IMR-90 (cell line): ENCODE measurements at regions not wholly inside any gene's neighbourhood (a gene's known extent, or its start where the extent isn't known, plus 50 kb on each side); places are given as distances from the start of the nearest gene placed in this dataset.

ENCODE experiments used
- ATAC-seq: fragments of 200-7000 bp; cut with Tn5 transposase; 2 replicates; pipeline ENCODE4 v1.9.1; 2020; ENCODE audit warnings: low read depth, mild to moderate bottlenecking, moderate library complexity
- BruUV-seq: library from RNA; stranded (reverse); fragments of 400-500 nt; replicated peaks from 2 replicates; lab custom pipeline; 2021; lab: Mats Ljungman, UMichigan
- CTCF ChIA-PET: fragments of 300-600 bp; formaldehyde crosslinking; extraction: SDS; loops from one replicate; lab custom pipeline; 2021; ENCODE audit warnings: antibody characterized with exemption; lab: Yijun Ruan, JAX
- POLR2A ChIA-PET: fragments of 300-600 bp; sonication (Branson Sonifier 250); formaldehyde crosslinking; loops from one replicate; lab custom pipeline; 2022; ENCODE audit warnings: antibody characterized with exemption; ENCODE audit not compliant: unreplicated experiment; lab: Charles Lee
- DNase-seq: peaks from one replicate; pipeline ENCODE4 v3.0.0; 2013
- H2AFZ ChIP-seq: replicated peaks from 2 replicates; pipeline ENCODE3; 2013; ENCODE audit warnings: low read length, mild to moderate bottlenecking; ENCODE audit not compliant: poor library complexity
- H2AK5ac ChIP-seq: 2 replicates; pipeline ENCODE4 v1.6.1; 2013; ENCODE audit warnings: low read depth, low read length, inconsistent platforms
- H2AK9ac ChIP-seq: replicated peaks from 2 replicates; pipeline ENCODE3; 2013; ENCODE audit warnings: mild to moderate bottlenecking, low read depth, low read length, moderate library complexity; ENCODE audit not compliant: poor library complexity
- H2BK120ac ChIP-seq: 2 replicates; pipeline ENCODE4 v1.6.1; 2013; ENCODE audit warnings: low read depth, low read length, inconsistent platforms
- H2BK15ac ChIP-seq: 3 replicates; pipeline ENCODE4 v1.6.1; 2013; ENCODE audit warnings: low read depth, low read length, inconsistent platforms
- H2BK20ac ChIP-seq: 2 replicates; pipeline ENCODE4 v1.6.1; 2013; ENCODE audit warnings: low read depth, mild to moderate bottlenecking, inconsistent platforms, low read length, moderate library complexity
- H2BK5ac ChIP-seq: 2 replicates; pipeline ENCODE4 v1.6.1; 2013; ENCODE audit warnings: mild to moderate bottlenecking, low read depth, low read length, inconsistent platforms; ENCODE audit not compliant: poor library complexity, severe bottlenecking
- H3K14ac ChIP-seq: replicated peaks from 2 replicates; pipeline ENCODE4 v1.6.1; 2013; ENCODE audit warnings: low read depth, low read length, inconsistent platforms
- H3K18ac ChIP-seq: 2 replicates; pipeline ENCODE4 v1.6.1; 2013; ENCODE audit warnings: low read depth, low read length, control low read depth
- H3K23ac ChIP-seq: 2 replicates; pipeline ENCODE4 v1.6.1; 2013; ENCODE audit warnings: low read depth, low read length, inconsistent platforms
- H3K27ac ChIP-seq: 2 replicates; pipeline ENCODE4 v1.5.1; 2013; ENCODE audit warnings: mild to moderate bottlenecking, control low read depth, low read length; ENCODE audit not compliant: insufficient read depth
- H3K27me3 ChIP-seq: 2 replicates; pipeline ENCODE4 v1.6.1; 2013; ENCODE audit warnings: low read length; ENCODE audit not compliant: control insufficient read depth, insufficient read depth
- H3K36me3 ChIP-seq: 2 replicates; pipeline ENCODE4 v1.6.1; 2013; ENCODE audit warnings: low read length, mixed read lengths; ENCODE audit not compliant: control insufficient read depth, insufficient read depth
- H3K4ac ChIP-seq: 2 replicates; pipeline ENCODE4 v1.6.1; 2013; ENCODE audit warnings: low read depth, low read length, inconsistent platforms
- H3K4me1 ChIP-seq: 2 replicates; pipeline ENCODE4 v1.6.1; 2013; ENCODE audit warnings: low read length, mixed read lengths; ENCODE audit not compliant: control insufficient read depth, insufficient read depth
- H3K4me2 ChIP-seq: 2 replicates; pipeline ENCODE4 v1.6.1; 2013; ENCODE audit warnings: low read depth, mild to moderate bottlenecking, control low read depth, low read length, moderate library complexity
- H3K4me3 ChIP-seq: 2 replicates; pipeline ENCODE4 v1.5.1; 2013; ENCODE audit warnings: low read depth, mild to moderate bottlenecking, control low read depth, low read length, moderate library complexity; ENCODE audit not compliant: insufficient read depth
- H3K56ac ChIP-seq: 2 replicates; pipeline ENCODE4 v1.6.1; 2013; ENCODE audit warnings: low read length, inconsistent platforms; ENCODE audit not compliant: insufficient read depth; ENCODE audit errors: extremely low read depth
- H3K79me1 ChIP-seq, 2 experiments: 2 replicates each; pipeline ENCODE4 v1.6.1; 2013; ENCODE audit warnings: low read length in 2 of 2, inconsistent platforms in 1 of 2, low read depth in 1 of 2
- H3K9ac ChIP-seq: 2 replicates; pipeline ENCODE4 v1.6.1; 2013; ENCODE audit warnings: low read depth, low read length, control low read depth
- H3K9me1 ChIP-seq: 2 replicates; pipeline ENCODE4 v1.6.1; 2013; ENCODE audit warnings: low read length, inconsistent platforms; ENCODE audit not compliant: insufficient read depth
- H3K9me3 ChIP-seq: 2 replicates; pipeline ENCODE4 v1.6.1; 2013; ENCODE audit warnings: low read length; ENCODE audit not compliant: control insufficient read depth, insufficient read depth
- H4K20me1 ChIP-seq: 2 replicates; pipeline ENCODE4 v1.6.1; 2013; ENCODE audit warnings: low read length, inconsistent platforms; ENCODE audit not compliant: insufficient read depth
- H4K5ac ChIP-seq: 2 replicates; pipeline ENCODE4 v1.6.1; 2013; ENCODE audit warnings: mild to moderate bottlenecking, low read depth, low read length, control low read depth
- H4K8ac ChIP-seq, 2 experiments: 2 replicates each; pipeline ENCODE4 v1.6.1; 2013; ENCODE audit warnings: low read depth in 2 of 2, low read length in 2 of 2, control low read depth in 1 of 2, inconsistent platforms in 1 of 2
- H4K91ac ChIP-seq: 2 replicates; pipeline ENCODE4 v1.6.1; 2013; ENCODE audit warnings: low read depth, low read length, inconsistent platforms; ENCODE audit not compliant: insufficient read depth
- CHD1 ChIP-seq: IDR thresholded peaks from 2 replicates; pipeline ENCODE4 v1.6.1; 2012; ENCODE audit warnings: low read depth, low read length, improper control_type of control experiment
- MAFK ChIP-seq: IDR thresholded peaks from 2 replicates; pipeline ENCODE4 v1.6.1; 2012; ENCODE audit warnings: low read depth, low read length, improper control_type of control experiment
- POLR2A ChIP-seq: IDR thresholded peaks from 2 replicates; pipeline ENCODE4 v1.6.1; 2012; ENCODE audit warnings: mild to moderate bottlenecking, low read depth, low read length
- WGBS, 2 experiments: methylation state at CpG; one replicate each; pipeline versions ENCODE4 v1.1.5 to v1.1.7; 2013; ENCODE audit warnings: missing lambda C conversion rate in 2 of 2; ENCODE audit not compliant: insufficient read length in 1 of 2; ENCODE audit errors: extremely low coverage in 2 of 2; 5-methylcytosine and 5-hydroxymethylcytosine counted together
- dilution Hi-C: fragments of 300-500 bp; cut with HindIII; formaldehyde crosslinking; loops from one replicate; pipeline ENCODE4 v1.14.3; 2018; ENCODE audit warnings: low sequenced_read_pairs; ENCODE audit not compliant: unreplicated experiment
- in situ Hi-C: fragments of 300-500 bp; cut with MboI; formaldehyde crosslinking; loops from 3 replicates; pipeline ENCODE4 v1.14.3; 2019; ENCODE audit warnings: low sequenced_read_pairs, inconsistent platforms, mixed read lengths
- intact Hi-C: fragments of 100-400 bp; cut with micrococcal nuclease; formaldehyde crosslinking; loops from 2 replicates; pipeline ENCODE4 v1.10.0; 2022

- dilution Hi-C loops: no loop called here
- TF ChIP-seq POLR2A (no peak), MAFK (no peak), CHD1 (no peak)
- Histone ChIP-seq H3K4me1 (no peaks in the 10 kb centered on the region), H3K9me1 (no peaks in the 10 kb centered on the region), H4K91ac (no peak overlapping the region), H3K27ac (no peak overlapping the region), H3K14ac (no peak overlapping the region), H3K4me3 (no peak overlapping the region), H3K79me1 (no peaks in the 10 kb centered on the region), H2BK5ac (no peak overlapping the region), H2AK9ac (no peak overlapping the region), H3K36me3 (no peaks in the 10 kb centered on the region), H2BK15ac (no peak overlapping the region), H3K4ac (no peak overlapping the region), H3K23ac (no peak overlapping the region), H3K27me3 (no peaks in the 10 kb centered on the region), H2AFZ (no peak overlapping the region), H2BK20ac (no peak overlapping the region), H3K9ac (no peak overlapping the region), H3K9me3 (no peaks in the 10 kb centered on the region), H3K18ac (no peak overlapping the region), H4K20me1 (no peaks in the 10 kb centered on the region), H3K56ac (no peak overlapping the region), H4K8ac (no peak overlapping the region), H2AK5ac (no peak overlapping the region), H4K5ac (no peak overlapping the region), H3K4me2 (no peak overlapping the region), H2BK120ac (no peak overlapping the region)
- ChIA-PET CTCF (no interaction called here), POLR2A (no interaction called here)
- intact Hi-C loops: no loop called here
- in situ Hi-C loops: loop anchor here (25.0 kb wide), 1 partner anchor 1466 kb away; no protein-coding TSS in a partner anchor
- DNase-seq (no peak), ATAC-seq (no peak)
- BruUV-seq: no TSS peak
- no CpG with 5 or more reads among the region's 4 CpGs for WGBS, 2 experiments
Measured at GRCh38 chr18:43578706-43579105, 301.4 kb upstream of the SYT4 start.
